Psoas muscle (tissue), 7 donors: ENCODE measurements at regions not wholly inside any gene's neighbourhood (a gene's known extent, or its start where the extent isn't known, plus 50 kb on each side); places are given as distances from the start of the nearest gene placed in this dataset.

Experiments used
- ATAC-seq, 4 donors: fragments of 200-7000 bp; cut with Tn5 transposase; one replicate each; pipeline ENCODE4 v1.9.1; 2020; ENCODE audit warnings: moderate library complexity in 3 of 4, mild to moderate bottlenecking in 2 of 4
- DNase-seq, 2 donors: peaks; one replicate each; pipeline ENCODE4 v3.0.0-alpha.2; 2020
- H3K27ac ChIP-seq: fragments of 200-600 bp; one replicate; pipeline ENCODE4 v1.8.0; 2022
- H3K27me3 ChIP-seq, 3 donors: fragments of 200-600 bp in 1 of 3; one replicate each; pipeline versions ENCODE4 v1.6.1 to v1.8.0; 2013 to 2022; ENCODE audit warnings: low read length in 2 of 3, mild to moderate bottlenecking in 2 of 3, moderate library complexity in 1 of 3; ENCODE audit not compliant: insufficient read depth in 3 of 3
- H3K36me3 ChIP-seq, 2 donors: fragments of 200-600 bp in 1 of 2; one replicate each; pipeline versions ENCODE4 v1.6.1 to v1.8.0; 2013 to 2022; ENCODE audit warnings: low read depth in 1 of 2, mild to moderate bottlenecking in 1 of 2, moderate library complexity in 1 of 2; ENCODE audit not compliant: insufficient read depth in 1 of 2
- H3K4me1 ChIP-seq: fragments of 200-600 bp; one replicate; pipeline ENCODE4 v1.8.0; 2022
- H3K4me3 ChIP-seq: fragments of 200-600 bp; one replicate; pipeline ENCODE4 v1.8.0; 2022; ENCODE audit warnings: mild to moderate bottlenecking
- H3K9me3 ChIP-seq: fragments of 200-600 bp; one replicate; pipeline ENCODE4 v1.8.0; 2022
- CTCF ChIP-seq: fragments of 200-600 bp; IDR thresholded peaks from one replicate; pipeline ENCODE4 v1.8.0; 2022; ENCODE audit warnings: antibody characterized with exemption
- WGBS, 3 donors: extraction: QIAGEN DNeasy Blood & Tissue Kit; methylation state at CpG; one replicate each; pipeline versions ENCODE4 v1.1.6 to v1.1.7; 2013; 5-methylcytosine and 5-hydroxymethylcytosine counted together
- intact Hi-C, 2 donors: fragments of 100-400 bp; cut with DNase I; formaldehyde crosslinking; loops; one replicate each; pipeline versions ENCODE4 v1.11.0 to v1.14.2; 2022
- donor health status: healthy with polysubstance abuse.
- donor health status: DM: no; HTN: no; CAD: no; lungs with moderate emphysema.
- donor health status: Bipolar disorder and iron deficiency.
- donor health status: healthy.
- donor health status: DM: yes; HTN: yes; CAD: no.
- donor health status: DM: no; HTN: no; CAD: no.
- donor health status: DM: yes; HTN: yes; CAD: no.

DNA sequence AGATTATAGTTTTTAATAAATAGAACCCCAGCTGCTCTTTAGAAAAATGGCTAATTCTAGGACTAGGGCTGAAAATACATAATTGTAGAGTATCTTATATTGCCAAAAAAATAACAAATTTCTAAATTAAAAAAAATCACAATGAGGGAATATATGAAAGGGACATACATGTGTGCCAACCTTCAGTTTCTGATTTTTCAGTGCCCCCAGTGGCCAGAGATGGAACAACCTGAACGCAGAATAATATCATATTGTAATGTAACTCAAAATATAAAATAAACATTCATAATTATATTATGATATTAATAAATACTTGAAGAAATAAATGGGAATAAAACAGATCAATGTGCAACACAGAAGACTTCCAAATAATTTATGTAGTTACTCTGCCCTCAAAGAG, 460.5 kb downstream of the ZNF385D start:
- DNase-seq (no peak), ATAC-seq (no peak)
- Histone ChIP-seq H3K27ac (no peak overlapping the region), H3K27me3 (no peaks in the 10 kb centered on the region), H3K36me3 (no peaks in the 10 kb centered on the region), H3K9me3 (no peaks in the 10 kb centered on the region), H3K4me3 (no peak overlapping the region), H3K4me1 (no peaks in the 10 kb centered on the region)
- peak; percentile 33 for TF ChIP-seq CTCF
- intact Hi-C loops, result no loop called here
- whole genome bisulfite sequencing, 3 donors, result 71 to 80% (median 71%) methylated on average over 1 of the region's 1 CpG

DNA sequence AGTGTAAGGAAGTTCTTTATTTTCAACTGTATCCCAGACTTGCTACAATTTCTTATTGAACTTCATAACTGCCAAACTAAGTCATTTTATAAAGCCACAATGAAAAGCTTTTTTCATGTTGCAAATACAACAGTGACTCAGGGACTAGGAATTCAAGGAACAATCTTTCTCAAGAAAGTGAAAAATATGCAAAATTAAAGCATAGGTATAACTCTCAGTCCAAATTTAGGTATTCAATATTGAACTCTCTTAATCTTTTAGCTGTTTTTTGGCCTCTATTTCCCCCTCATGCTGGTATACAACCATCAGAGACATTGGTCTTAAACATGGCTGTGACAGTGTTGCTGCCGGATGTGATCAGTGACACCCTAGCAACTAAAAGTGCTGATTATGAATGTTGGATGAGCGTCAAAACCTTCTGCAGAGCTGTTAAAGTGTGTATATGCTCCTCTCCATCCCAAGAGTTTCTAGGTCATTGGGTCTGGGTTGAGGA, 476.9 kb downstream of the ZNF385D start:
- no peak for TF ChIP-seq CTCF
- no peaks in the 10 kb centered on the region for H3K36me3 ChIP-seq
- ATAC-seq, result no peak
- H3K27me3 ChIP-seq, result no peaks in the 10 kb centered on the region
- no peak overlapping the region for H3K4me3 ChIP-seq
- H3K9me3 ChIP-seq, result no peaks in the 10 kb centered on the region
- WGBS, 3 donors, result 76 to 77% (median 76%) methylated on average over 2 of the region's 2 CpGs
- H3K27ac ChIP-seq, result no peak overlapping the region
- no peak for DNase-seq
- intact Hi-C loops, result no loop called here
- H3K4me1 ChIP-seq, result no peaks in the 10 kb centered on the region

GRCh38 chr3:21273259-21274025, 477.6 kb downstream of the ZNF385D start:
- no peak for ATAC-seq
- no peaks in the 10 kb centered on the region for H3K9me3 ChIP-seq
- DNase-seq, result no peak
- no peak overlapping the region for H3K4me3 ChIP-seq
- intact Hi-C loops, result no loop called here
- H3K4me1 ChIP-seq, result no peaks in the 10 kb centered on the region
- TF ChIP-seq CTCF, result no peak
- H3K27ac ChIP-seq, result no peak overlapping the region
- H3K27me3 ChIP-seq, result no peaks in the 10 kb centered on the region
- no peaks in the 10 kb centered on the region for H3K36me3 ChIP-seq
- 12 to 20% (median 15%) methylated on average over 4 of the region's 4 CpGs for WGBS, 3 donors

- no peak for TF ChIP-seq CTCF
- no peak overlapping the region for H3K27ac ChIP-seq
- WGBS, 3 donors, result 97 to 99% (median 97%) methylated on average over 13 to 19 of the region's 19 CpGs
- H3K27me3 ChIP-seq, result no peaks in the 10 kb centered on the region
- intact Hi-C loops, result no loop called here
- ATAC-seq (no peak), DNase-seq (no peak)
- no peaks in the 10 kb centered on the region for H3K9me3 ChIP-seq
- H3K4me1 ChIP-seq, result no peaks in the 10 kb centered on the region
- H3K36me3 ChIP-seq, result no peaks in the 10 kb centered on the region
- no peak overlapping the region for H3K4me3 ChIP-seq
These were observed 479.4 kb downstream of the ZNF385D start for GRCh38 chr3:21271606-21272016.

GRCh38 chr3:21269882-21270281, 481.1 kb downstream of the ZNF385D start:
- H3K9me3 ChIP-seq, result no peaks in the 10 kb centered on the region
- intact Hi-C loops, result no loop called here
- no peak for TF ChIP-seq CTCF
- H3K4me3 ChIP-seq, result no peak overlapping the region
- ATAC-seq (no peak), DNase-seq (no peak)
- H3K36me3 ChIP-seq, result no peaks in the 10 kb centered on the region
- H3K27ac ChIP-seq, result no peak overlapping the region
- no peaks in the 10 kb centered on the region for H3K27me3 ChIP-seq
- H3K4me1 ChIP-seq, result no peaks in the 10 kb centered on the region
